DMS53 treated with DMSO at 0.1 percent for 48 hours (cell line): ENCODE measurements at regions not wholly inside any gene's neighbourhood (a gene's known extent, or its start where the extent isn't known, plus 50 kb on each side); places are given as distances from the start of the nearest gene placed in this dataset.
A peak's percentile ranks its signal among the peaks of the same experiment; 100 is the strongest.

ENCODE experiments used
- DNase-seq: peaks from one replicate; lab custom pipeline; 2025; ENCODE audit not compliant: unreplicated experiment; lab: John Stamatoyannopoulos, UW

DNA sequence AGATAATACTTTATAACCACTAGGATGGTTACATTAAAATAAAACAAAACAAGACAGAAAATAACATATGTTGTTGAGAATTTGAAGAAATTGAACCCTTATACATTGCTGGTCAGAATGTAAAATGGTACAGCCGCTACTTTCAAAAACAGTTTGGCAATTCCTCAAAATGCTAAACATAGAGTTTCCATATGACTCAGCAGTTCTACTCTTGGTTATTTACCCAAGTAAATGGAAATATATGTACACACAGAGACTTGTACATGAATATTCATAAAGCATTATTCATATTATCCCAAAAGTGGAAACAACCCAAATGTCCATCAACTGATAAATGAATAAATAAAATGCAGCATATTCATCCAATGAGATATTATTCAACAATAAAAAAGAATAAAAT, 92.5 kb upstream of the LRATD1 start:
- no peak for DNase-seq

DNA sequence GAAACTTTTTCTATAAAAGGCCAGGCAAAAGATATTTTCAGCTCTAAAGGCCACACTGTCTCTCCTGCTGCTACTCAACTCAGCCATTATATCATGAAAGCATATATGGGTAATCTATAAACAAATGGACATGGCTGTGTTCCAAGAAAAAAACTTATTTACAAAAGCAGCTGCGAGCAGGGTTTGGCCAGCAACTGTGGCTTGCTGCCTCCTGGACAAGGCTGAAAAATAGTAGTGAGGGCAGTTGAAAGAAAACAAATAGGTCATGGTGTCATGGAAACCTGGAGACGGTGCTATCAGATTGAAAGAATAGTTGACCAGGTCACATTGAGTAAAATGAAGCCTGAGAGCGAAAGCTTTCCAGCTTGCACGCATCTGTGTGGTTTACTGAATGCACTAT, 89.2 kb upstream of the LRATD1 start:
- no peak for DNase-seq

DNA sequence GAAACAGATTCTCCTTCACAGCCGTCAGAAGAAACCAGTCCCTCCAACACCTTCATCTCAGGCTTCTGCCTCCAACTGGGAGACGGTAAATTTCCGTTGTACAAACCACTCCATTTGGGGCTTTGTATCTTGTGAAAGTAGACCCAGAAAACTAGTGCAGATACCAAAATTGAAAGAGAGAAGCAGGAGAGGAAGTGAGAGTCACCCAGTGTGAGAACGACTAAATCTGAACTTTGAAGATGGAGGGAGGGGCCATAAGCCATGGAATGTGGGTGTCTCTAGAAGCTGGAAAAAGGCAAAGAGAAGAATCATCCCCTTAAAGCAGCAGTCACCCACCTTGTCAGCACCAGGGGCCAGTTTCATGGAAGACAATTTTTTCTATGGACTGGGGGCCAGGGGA, 88.3 kb upstream of the LRATD1 start:
- no peak for DNase-seq

DNA sequence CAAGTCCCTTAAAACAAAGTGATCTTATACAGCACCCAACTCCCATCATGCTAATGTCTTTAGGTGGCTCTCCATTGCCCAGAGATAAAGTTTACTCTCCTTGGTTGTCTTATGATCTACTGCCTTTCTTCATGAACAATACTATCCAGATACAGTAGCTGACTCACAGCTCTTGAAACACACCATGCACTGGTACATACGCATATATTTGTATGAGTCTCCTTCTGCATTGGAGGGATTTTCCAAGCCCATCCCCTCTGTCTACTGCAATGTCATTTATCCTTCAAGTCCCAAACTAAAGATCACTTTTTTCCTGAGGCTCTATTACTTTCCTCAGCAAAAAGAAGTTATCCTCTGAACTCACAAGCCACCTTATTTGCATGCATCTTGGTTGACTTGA, 84.7 kb upstream of the LRATD1 start:
- no peak for DNase-seq

DNA sequence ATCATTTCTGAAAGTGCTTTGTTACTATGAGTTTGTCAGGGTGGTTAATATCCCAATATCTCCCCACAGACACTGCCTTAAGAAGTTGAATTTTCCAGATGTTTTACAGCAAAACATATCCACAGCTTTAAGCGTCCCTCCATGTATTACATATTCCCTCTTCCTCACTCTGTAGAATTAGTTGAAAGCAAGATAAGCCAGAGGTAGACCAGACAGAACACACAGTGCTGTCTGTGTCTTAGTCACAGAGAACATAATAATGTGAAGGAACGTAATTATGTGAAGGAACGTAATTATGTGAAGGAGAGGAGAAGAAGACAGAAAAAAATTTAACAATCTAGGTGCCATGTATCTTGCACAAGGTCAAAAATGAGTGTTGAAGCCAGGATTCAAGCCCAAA, 81.9 kb upstream of the LRATD1 start:
- no peak for DNase-seq

DNA sequence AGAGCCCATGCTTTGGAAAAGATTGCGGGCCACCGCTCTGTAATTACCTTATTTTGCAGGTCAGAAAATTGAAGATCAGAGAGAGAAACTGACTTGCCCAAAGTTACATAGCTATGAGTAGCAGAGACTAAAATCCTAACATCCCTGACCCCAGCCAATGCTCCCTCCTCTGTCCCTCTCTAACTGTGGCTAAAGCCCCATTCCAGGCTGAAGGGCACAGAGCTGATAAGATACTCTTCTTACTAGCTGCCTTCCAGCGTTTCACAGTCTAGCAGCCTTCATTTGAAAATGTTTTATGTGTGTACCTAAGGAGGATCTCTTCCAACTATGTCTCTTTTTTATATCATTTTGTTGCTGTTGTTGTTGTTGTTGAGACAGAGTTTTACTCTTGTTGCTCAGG, 81.4 kb upstream of the LRATD1 start:
- DNase-seq: no peak

DNA sequence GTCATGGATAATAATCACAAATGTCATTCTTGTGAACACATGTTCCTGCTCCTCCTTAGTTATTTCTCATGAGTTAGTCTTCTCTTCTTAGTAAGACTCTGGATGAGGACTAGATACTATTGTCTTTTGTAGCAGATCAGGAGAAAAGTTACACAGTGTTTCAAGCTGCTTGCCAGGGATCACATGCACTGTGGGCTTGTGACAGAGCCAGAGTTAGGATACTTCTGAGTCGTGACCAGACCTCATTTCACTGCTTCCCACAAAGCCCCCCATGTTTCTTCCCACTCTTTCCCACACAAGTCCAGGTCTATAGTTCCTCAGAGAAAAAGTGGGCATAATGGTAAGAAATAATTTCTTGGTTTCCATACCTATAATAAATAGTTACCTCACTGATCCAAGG, 80.2 kb upstream of the LRATD1 start:
- DNase-seq: no peak

DNA sequence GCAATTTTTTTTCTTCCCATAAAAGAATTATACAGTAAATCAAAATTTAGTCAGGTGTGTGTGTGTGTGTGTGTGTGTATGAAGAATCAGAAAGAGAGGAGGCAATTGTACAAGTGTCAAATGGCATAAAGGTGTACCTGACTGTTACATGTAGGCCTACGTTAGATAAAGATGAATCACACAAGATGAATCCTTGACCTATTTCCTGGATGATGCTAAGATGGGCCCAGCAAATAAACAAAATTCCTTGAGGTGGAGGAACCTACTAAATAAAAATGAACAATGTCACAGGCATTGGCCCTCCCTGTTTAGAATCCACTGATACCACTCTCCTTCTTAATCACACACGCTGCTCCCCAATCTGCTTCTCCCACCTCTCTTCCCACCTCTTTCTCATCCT, 79.7 kb upstream of the LRATD1 start:
- DNase-seq: no peak

DNA sequence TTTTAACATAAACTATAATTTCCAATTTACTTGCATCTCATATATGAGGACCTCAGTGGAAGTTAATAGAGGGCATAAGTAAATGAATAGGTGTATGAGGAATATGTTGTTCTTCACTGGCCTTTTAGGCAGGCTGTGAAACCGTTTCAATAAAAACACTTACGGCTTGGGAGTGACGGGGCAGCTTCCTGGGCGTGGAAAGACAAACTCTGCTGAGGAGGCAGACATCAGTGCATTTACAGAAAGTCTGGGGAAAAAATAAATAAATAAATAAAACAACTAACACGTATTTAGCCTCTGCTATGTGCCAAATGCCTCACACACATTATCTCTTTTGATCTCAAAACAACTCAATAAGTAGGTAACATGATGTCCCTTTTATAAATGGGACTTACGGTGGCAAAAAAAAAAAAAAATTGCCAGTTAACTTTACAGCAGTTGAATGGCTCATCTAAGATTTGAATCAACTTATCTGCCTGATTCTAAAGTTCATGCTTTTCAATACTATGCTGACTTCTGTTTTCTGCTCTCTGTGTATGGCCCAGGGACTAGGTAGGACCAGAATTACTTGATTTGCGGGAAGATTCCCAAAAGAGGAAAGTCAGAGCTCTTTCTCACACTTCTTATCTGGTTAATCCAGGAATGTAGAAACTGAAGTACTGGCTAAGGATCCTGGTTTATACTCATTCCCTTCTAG, 77.5 kb upstream of the LRATD1 start:
- DNase-seq: no peak

DNA sequence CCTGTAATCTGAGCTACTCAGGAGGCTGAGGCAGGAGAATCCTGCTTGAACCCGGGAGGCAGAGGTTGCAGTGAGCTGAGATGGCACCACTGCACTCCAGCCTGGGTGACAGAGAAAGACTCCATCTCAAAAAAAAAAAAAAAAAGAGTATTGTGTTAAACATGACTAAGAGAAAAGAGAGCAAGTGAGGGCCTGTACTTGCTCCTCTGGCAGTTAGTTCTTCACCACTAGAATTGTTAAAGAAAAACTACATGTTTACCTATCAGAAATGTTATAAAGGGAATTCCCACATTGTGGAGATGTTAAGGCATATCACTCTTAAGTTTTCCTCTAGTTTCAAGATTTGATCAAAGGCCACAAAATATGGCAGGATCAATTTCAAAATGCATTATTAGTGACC, 75.4 kb upstream of the LRATD1 start:
- no peak for DNase-seq

DNA sequence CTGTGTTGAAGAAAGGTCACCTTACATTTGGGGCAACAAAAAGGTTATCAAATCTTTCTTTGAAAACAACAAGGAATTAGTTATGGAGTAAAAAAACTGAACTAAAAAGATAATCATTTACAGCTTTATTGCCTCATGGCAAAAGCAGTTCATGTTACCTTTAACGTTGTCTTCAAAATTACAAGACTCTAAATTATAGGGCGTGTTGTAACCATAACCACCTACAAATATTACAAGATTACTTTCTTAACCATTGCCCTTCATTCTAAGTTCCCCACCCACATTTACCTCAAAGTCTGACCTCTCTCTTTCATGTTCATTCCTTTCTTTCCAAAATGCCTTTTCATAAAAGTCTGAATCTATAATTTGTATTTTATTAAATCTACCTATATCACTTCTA, 74.6 kb upstream of the LRATD1 start:
- no peak for DNase-seq

DNA sequence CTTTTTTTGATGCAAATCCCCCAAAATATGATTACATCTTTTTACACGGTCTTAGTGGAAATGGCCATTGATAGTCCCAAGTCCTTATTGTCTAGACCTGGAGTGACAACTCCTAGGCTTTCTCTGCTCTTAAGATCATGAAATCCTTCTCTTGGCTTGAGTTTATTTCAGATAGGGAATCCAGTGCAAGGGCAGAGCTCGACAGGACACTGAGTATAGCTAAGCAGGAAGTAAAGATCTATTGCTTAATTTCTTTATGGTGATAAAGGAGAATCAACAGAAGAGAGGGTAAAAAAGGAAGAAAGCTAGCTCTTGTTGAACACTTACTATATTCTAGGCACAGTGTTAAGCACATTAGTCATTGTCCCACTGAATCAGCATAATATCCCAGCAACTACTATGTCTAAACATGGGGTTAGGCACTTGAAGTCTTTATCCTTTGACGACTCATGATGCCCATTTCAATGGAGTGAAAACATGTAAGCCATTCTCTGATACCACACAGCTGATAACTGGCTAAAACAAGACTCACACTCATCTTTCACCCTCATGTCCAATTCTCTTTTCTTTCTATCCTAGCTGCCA, 74.1 kb upstream of the LRATD1 start:
- no peak for DNase-seq

DNA sequence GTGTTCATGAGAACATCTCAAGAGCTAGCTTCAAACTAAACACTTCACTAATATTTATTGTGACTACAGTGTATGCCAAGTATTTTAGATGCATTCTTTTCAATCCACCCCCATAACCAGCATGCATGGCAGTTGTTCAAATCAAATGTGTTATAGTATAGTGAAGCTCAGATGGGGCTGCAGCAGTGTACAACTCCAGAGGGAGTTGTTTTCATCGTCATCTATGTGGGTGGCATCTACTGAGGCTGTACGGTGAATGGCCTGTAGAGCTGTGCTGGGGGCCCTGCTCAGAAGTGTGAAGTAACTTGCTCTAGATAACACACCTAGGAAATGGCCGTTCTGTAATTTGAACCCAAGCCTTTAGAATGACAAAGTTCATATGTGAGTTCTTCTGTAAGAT, 71.8 kb upstream of the LRATD1 start:
- no peak for DNase-seq

DNA sequence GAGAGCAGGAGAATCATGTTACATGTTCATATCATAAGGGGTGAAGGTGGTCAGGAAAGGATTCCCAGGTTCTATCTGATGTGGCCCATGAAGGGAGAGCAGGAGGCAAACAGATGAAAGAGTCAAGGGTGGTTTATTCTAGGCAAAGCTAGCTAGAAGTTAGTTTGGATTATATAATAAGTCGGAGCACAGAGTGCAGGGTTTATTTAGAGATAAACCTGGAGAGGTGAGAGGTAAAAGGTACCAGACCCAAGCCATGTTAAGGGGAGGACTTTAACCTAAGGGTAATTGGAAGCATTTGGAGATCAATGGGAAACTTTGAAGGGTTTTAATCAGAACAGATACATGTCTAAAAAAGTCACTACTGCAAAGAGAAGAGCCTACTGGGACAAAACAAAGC, 69.2 kb upstream of the LRATD1 start:
- DNase-seq: no peak

DNA sequence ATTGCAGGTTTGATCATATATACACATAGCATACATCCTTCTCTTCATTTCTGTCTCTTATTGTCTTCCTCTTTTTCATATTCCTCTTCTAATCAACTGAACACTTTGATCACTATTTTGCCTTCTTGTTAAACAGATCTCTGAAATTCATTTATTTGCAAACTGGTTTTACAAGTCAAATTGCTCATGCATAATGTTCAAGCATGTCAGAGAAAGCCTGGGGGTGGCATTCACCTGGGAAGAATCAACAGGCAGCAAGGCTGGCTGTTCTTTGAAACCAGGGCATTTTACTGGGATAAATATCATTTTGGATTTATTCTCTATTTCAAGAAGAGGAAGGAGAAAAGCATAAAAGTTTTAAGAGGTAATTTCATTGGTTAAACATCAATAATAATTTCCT, 66.9 kb upstream of the LRATD1 start:
- DNase-seq: no peak

DNA sequence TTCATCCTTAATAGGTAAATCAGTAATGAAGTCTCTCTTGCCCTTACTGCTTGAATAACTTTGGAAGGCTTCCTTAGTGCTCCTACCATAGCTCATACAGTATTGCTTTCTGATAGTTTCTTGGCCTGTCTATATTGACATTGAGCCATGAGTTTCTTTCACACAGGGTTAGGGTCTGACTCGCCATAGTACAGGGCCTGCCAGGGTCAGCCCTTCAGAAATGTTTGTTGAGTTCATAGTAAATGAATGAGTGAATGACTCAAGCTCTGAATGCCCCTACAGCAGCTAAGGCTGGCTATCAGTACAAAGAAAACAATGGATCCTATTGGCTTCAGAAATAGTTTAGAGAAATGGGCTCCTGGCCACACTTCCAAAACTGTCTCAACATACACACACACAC, 65.0 kb upstream of the LRATD1 start:
- no peak for DNase-seq

DNA sequence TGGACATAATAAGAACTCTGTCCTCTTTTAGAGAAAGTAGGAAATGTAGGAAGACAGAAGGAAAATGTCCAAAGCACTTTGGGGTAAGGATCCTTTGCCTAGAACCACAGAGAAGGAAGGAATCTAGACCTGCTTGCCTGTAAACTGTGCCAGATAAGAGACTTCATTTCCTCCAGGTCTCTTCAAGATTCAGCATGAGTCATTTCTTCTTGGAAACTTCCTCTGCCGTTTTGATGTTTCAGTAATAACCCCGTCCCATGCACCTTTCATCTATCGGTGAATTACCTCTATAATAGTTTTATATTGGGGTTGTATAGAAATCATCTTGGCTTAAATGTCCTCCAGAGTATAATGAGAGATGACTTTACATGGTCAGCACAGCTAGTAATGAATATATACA, 63.2 kb upstream of the LRATD1 start:
- no peak for DNase-seq

DNA sequence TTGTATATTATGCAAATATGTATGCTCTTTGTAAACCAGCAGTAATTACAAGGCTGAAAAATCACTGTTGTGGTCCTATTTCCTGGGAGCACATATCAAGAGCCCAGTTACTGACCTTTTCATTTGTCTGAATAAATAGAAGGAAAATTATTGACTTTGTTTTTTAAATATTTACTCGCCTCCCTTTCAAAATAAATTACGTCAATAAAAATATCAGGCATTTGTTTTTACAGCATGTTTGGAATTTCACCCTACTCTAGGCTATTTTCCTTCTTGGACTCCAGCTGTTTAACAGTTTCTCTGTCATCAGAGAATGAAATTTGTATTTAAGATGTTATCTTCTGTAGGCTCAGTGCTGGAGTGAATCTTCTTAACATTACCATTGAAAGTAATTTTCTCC, 59.9 kb upstream of the LRATD1 start:
- peak; percentile 12 for DNase-seq

DNA sequence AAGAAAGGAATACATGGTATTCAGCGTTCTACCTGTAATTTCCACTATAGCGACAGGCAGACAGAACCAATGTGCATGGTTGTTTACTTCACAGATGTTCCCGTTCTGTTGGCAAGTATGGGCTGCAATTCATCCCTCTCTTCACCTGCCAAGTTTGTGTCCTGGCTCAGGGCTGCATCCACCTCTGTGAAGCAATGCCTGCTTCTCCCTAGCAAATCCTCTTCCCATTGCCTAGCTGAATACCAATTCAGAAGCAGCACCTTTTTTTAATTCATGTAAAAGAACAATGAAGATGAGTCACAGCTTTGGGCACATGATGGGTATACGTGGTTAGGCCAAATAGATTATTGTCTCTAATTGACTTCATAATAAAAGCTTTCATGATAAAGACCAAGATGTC, 54.7 kb upstream of the LRATD1 start:
- DNase-seq: no peak
